Gastroesophageal sphincter (tissue), 4 donors: ENCODE measurements at regions not wholly inside any gene's neighbourhood (a gene's known extent, or its start where the extent isn't known, plus 50 kb on each side); places are given as distances from the start of the nearest gene placed in this dataset.

Source experiments
- ATAC-seq: fragments of 150-250 bp; one replicate; pipeline ENCODE4 v1.9.1; 2016; ENCODE audit warnings: mild to moderate bottlenecking, moderate library complexity
- H3K27ac ChIP-seq, 4 donors: fragments of 200-600 bp; sonication (generic) in 3 of 4; 1 replicate in 3 of 4; 2 replicates in 1 of 4; pipeline ENCODE4 v1.5.1; 2016 to 2019
- H3K27me3 ChIP-seq: fragments of 200-600 bp; sonication (generic); one replicate; pipeline ENCODE4 v1.5.1; 2019
- H3K36me3 ChIP-seq, 2 donors: fragments of 200-600 bp; sonication (generic); one replicate each; pipeline ENCODE4 v1.5.1; 2019; ENCODE audit warnings: control low read depth in 1 of 2
- H3K4me1 ChIP-seq, 3 donors: fragments of 200-600 bp; sonication (generic); 1 replicate in 2 of 3; 2 replicates in 1 of 3; pipeline ENCODE4 v1.5.1; 2016 to 2019; ENCODE audit warnings: control low read depth in 2 of 3
- H3K4me3 ChIP-seq, 2 donors: fragments of 200-600 bp; sonication (generic); one replicate each; pipeline ENCODE4 v1.5.1; 2019; ENCODE audit warnings: mild to moderate bottlenecking in 1 of 2, moderate library complexity in 1 of 2
- H3K9me3 ChIP-seq, 3 donors: fragments of 200-600 bp; sonication (generic); one replicate each; pipeline ENCODE4 v1.5.1; 2017 to 2019; ENCODE audit warnings: control low read depth in 2 of 3
- CTCF ChIP-seq, 4 experiments: fragments of 200-600 bp in 2 of 4; fragments of 450-650 bp in 2 of 4; sonication (generic) in 1 of 4; IDR thresholded peaks; one replicate each; pipeline ENCODE4 v1.5.1; 2017 to 2019; ENCODE audit warnings: antibody characterized with exemption in 4 of 4, mild to moderate bottlenecking in 2 of 4, moderate library complexity in 2 of 4
- EP300 ChIP-seq: sonication (generic); formaldehyde crosslinking; IDR thresholded peaks from one replicate; pipeline ENCODE4 v1.6.1; 2017; ENCODE audit warnings: antibody characterized with exemption, mild to moderate bottlenecking
- POLR2A ChIP-seq, 2 donors: fragments of 450-650 bp; IDR thresholded peaks; one replicate each; pipeline ENCODE4 v1.6.1; 2017; ENCODE audit warnings: antibody characterized with exemption in 2 of 2, mild to moderate bottlenecking in 2 of 2, moderate library complexity in 1 of 2
- POLR2AphosphoS5 ChIP-seq: sonication (generic); formaldehyde crosslinking; IDR thresholded peaks from one replicate; pipeline ENCODE4 v1.6.1; 2017; ENCODE audit warnings: antibody characterized with exemption
- WGBS, 2 donors: methylation state at CpG; one replicate each; pipeline ENCODE4 v1.1.5; 2018; ENCODE audit warnings: low coverage in 1 of 2; 5-methylcytosine and 5-hydroxymethylcytosine counted together

- no peak for TF ChIP-seq CTCF (IDR thresholded peaks at IDR 0.05)
- TF ChIP-seq EP300 = no peak
- TF ChIP-seq POLR2AphosphoS5 = no peak
- no peak for TF ChIP-seq POLR2A (IDR thresholded peaks at IDR 0.05)
- H3K36me3 ChIP-seq = no peaks in the 10 kb centered on the region
- ATAC-seq = no peak
- H3K4me1 ChIP-seq = peaks cover 0 to 9% (median 4%) of the 10 kb centered on the region in 3 donors
- H3K27ac ChIP-seq = no peak overlapping the region
- peaks cover 0 to 17% (median 0%) of the 10 kb centered on the region in 3 donors for H3K9me3 ChIP-seq
- H3K27me3 ChIP-seq = no peaks in the 10 kb centered on the region
- H3K4me3 ChIP-seq = no peak overlapping the region
- 80 to 94% methylated on average over 1 to 2 of the region's 3 CpGs for WGBS, 2 donors
Measured at GRCh38 chr2:8528863-8529262, 153.0 kb upstream of the ID2 start.

- 94 to 95% methylated on average over 6 of the region's 6 CpGs for WGBS, 2 donors
- ATAC-seq = no peak
- TF ChIP-seq POLR2AphosphoS5 (no peak), POLR2A (IDR thresholded peaks at IDR 0.05) (no peak), CTCF (IDR thresholded peaks at IDR 0.05) (no peak), EP300 (no peak)
Measured at GRCh38 chr2:8529706-8530277, 152.1 kb upstream of the ID2 start.

GRCh38 chr2:8531481-8531880 is 150.4 kb upstream of the ID2 start:
- TF ChIP-seq CTCF (IDR thresholded peaks at IDR 0.05) (no peak), EP300 (no peak), POLR2A (IDR thresholded peaks at IDR 0.05) (no peak), POLR2AphosphoS5 (no peak)
- H3K9me3 ChIP-seq = peaks cover 0 to 17% (median 0%) of the 10 kb centered on the region in 3 donors
- ATAC-seq = no peak
- H3K27me3 ChIP-seq = no peaks in the 10 kb centered on the region
- H3K36me3 ChIP-seq = no peaks in the 10 kb centered on the region
- H3K4me3 ChIP-seq = no peak overlapping the region
- H3K4me1 ChIP-seq = peaks cover 0 to 22% (median 16%) of the 10 kb centered on the region in 3 donors
- no peak overlapping the region for H3K27ac ChIP-seq
- 80 to 90% methylated on average over 1 of the region's 1 CpG for whole genome bisulfite sequencing, 2 donors

More at GRCh38 chr2:8529706-8530277, 152.1 kb upstream of the ID2 start:
- Histone ChIP-seq H3K4me3 (no peak overlapping the region), H3K27ac (no peak overlapping the region), H3K36me3 (no peaks in the 10 kb centered on the region), H3K27me3 (no peaks in the 10 kb centered on the region), H3K9me3 (peaks cover 0 to 17% (median 0%) of the 10 kb centered on the region in 3 donors), H3K4me1 (peaks cover 0 to 14% (median 5%) of the 10 kb centered on the region in 3 donors)

- WGBS, 2 donors = 81 to 86% methylated on average over 4 to 5 of the region's 5 CpGs
- TF ChIP-seq CTCF (IDR thresholded peaks at IDR 0.05) = no peak
- TF ChIP-seq POLR2AphosphoS5 = no peak
- no peak for TF ChIP-seq POLR2A (IDR thresholded peaks at IDR 0.05)
- TF ChIP-seq EP300 = no peak
Measured at GRCh38 chr2:8532438-8532837, 149.4 kb upstream of the ID2 start.

GRCh38 chr2:8533923-8534322 is 147.9 kb upstream of the ID2 start:
- H3K36me3 ChIP-seq = no peaks in the 10 kb centered on the region
- peaks cover 0 to 17% (median 0%) of the 10 kb centered on the region in 3 donors for H3K9me3 ChIP-seq
- peaks cover 0 to 46% (median 16%) of the 10 kb centered on the region in 3 donors for H3K4me1 ChIP-seq
- peak overlapping the region in 1 of 4 donors; percentile 56 for H3K27ac ChIP-seq
- 98% methylated on average over 5 of the region's 8 CpGs; no CpG with 5 or more reads in 1 of the 2 donors for WGBS, 2 donors
- no peak overlapping the region for H3K4me3 ChIP-seq
- no peak for TF ChIP-seq EP300
- no peak for TF ChIP-seq CTCF (IDR thresholded peaks at IDR 0.05)
- no peak for TF ChIP-seq POLR2A (IDR thresholded peaks at IDR 0.05)
- TF ChIP-seq POLR2AphosphoS5 = no peak
- no peaks in the 10 kb centered on the region for H3K27me3 ChIP-seq
- no peak for ATAC-seq

More at GRCh38 chr2:8532438-8532837, 149.4 kb upstream of the ID2 start:
- no peaks in the 10 kb centered on the region for H3K27me3 ChIP-seq
- peaks cover 0 to 17% (median 0%) of the 10 kb centered on the region in 3 donors for H3K9me3 ChIP-seq
- peaks cover 0 to 32% (median 16%) of the 10 kb centered on the region in 3 donors for H3K4me1 ChIP-seq
- ATAC-seq = no peak
- no peak overlapping the region for H3K4me3 ChIP-seq
- no peaks in the 10 kb centered on the region for H3K36me3 ChIP-seq
- H3K27ac ChIP-seq = no peak overlapping the region
